ENCODE measurements at regions not wholly inside any gene's neighbourhood (a gene's known extent, or its start where the extent isn't known, plus 50 kb on each side); places are given as distances from the start of the nearest gene placed in this dataset.

GRCh38 chr3:116640109-116640508 is 69.5 kb upstream of the TUSC7 start:
- DNase-seq, result no peak

GRCh38 chr3:116643001-116643400 is 66.6 kb upstream of the TUSC7 start:
- no peak for DNase-seq

DNA sequence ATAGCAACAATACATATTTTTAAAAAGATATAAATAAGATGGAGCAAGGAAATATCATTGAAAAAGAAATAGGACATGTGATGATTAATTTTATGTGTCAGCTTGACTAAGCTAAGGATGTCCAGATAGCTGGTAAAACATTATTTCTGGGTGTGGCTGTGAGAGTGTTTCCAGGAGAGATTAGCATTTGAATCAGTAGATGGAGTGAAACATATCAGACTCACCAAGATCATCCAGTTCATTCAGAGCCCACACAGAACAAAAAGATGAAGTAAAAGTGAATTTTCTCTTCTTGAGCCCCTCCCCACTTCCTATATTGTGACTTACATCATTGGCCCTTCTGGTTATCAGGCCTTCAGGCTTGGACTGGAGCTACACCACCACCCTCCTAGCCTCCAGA is 61.6 kb upstream of the TUSC7 start:
- no peak for DNase-seq

All from COR-L47 (cell line).